HCT116 (cell line): ENCODE measurements at regions not wholly inside any gene's neighbourhood (a gene's known extent, or its start where the extent isn't known, plus 50 kb on each side); places are given as distances from the start of the nearest gene placed in this dataset.

Experiments
- ATAC-seq: fragments of 200-7000 bp; cut with Tn5 transposase; 2 replicates; pipeline ENCODE4 v1.9.1; 2020; ENCODE audit warnings: mild to moderate bottlenecking, moderate library complexity
- BruUV-seq: library from RNA; stranded (reverse); fragments of 400-500 nt; replicated peaks from 2 replicates; lab custom pipeline; 2021; lab: Mats Ljungman, UMichigan
- CTCF ChIA-PET: fragments of 300-600 bp; sonication (Branson Sonifier 250); formaldehyde crosslinking; loops from one replicate; lab custom pipeline; 2021; ENCODE audit warnings: antibody characterized with exemption; lab: Charles Lee
- POLR2A ChIA-PET: fragments of 300-600, 350-600 bp; sonication (Branson Sonifier 250); formaldehyde crosslinking; loops from one replicate; lab custom pipeline; 2021; ENCODE audit warnings: antibody characterized with exemption; lab: Charles Lee
- RAD21 ChIA-PET, 2 experiments: fragments of 300-600 bp; sonication (Branson Sonifier 250); formaldehyde crosslinking; loops; one replicate each; lab custom pipeline; 2023; ENCODE audit warnings: low total read pairs in 2 of 2; ENCODE audit not compliant: uncharacterized antibody in 2 of 2, unreplicated experiment in 2 of 2, low non-redundant PET in 1 of 2; lab: Charles Lee
- DNase-seq: peaks from one replicate; pipeline ENCODE4 v3.0.0-alpha.2; 2010; ENCODE audit warnings: low read depth, low spot score
- H2AFZ ChIP-seq: fragments of 200-600 bp; shearing (Covaris generic), sonication (generic); 2 replicates; pipeline ENCODE4 v1.6.1; 2017; ENCODE audit warnings: low read depth, mixed run types, mixed read lengths, antibody characterized with exemption, low read length; ENCODE audit not compliant: poor library complexity, severe bottlenecking
- H3K27ac ChIP-seq: 2 replicates; pipeline ENCODE4 v1.5.1; 2012; ENCODE audit warnings: low read depth, low read length
- H3K27me3 ChIP-seq: fragments of 200-600 bp; sonication (generic); 2 replicates; pipeline ENCODE4 v1.6.1; 2016; ENCODE audit warnings: mixed run types, low read length, mixed read lengths; ENCODE audit not compliant: insufficient read depth
- H3K36me3 ChIP-seq, 2 experiments: fragments of 200-500 bp in 1 of 2; fragments of 200-600 bp in 1 of 2; sonication (Bioruptor generic) in 1 of 2; sonication (generic) in 1 of 2; 2 replicates each; pipeline versions ENCODE4 v1.5.1 to v1.6.1; 2014 to 2016; ENCODE audit warnings: low read length in 2 of 2, inconsistent platforms in 1 of 2, mixed read lengths in 1 of 2, mixed run types in 1 of 2; ENCODE audit not compliant: insufficient read depth in 2 of 2, control insufficient read depth in 1 of 2
- H3K4me1 ChIP-seq, 2 experiments: fragments of 200-600 bp in 1 of 2; sonication (generic) in 1 of 2; 2 replicates each; pipeline versions ENCODE4 v1.5.1 to v1.6.1; 2012 to 2017; ENCODE audit warnings: low read length in 2 of 2, inconsistent platforms in 1 of 2, mild to moderate bottlenecking in 1 of 2, mixed read lengths in 1 of 2, mixed run types in 1 of 2, moderate library complexity in 1 of 2; ENCODE audit not compliant: insufficient read depth in 2 of 2, control insufficient read depth in 1 of 2
- H3K4me2 ChIP-seq: fragments of 200-600 bp; sonication (generic); 2 replicates; pipeline ENCODE4 v1.6.1; 2017; ENCODE audit warnings: mixed run types, low read length, mixed read lengths
- H3K4me3 ChIP-seq, 2 experiments: fragments of 200-600 bp in 1 of 2; sonication (generic) in 1 of 2; replicated peaks in 1 of 2; 2 replicates each; pipeline ENCODE4 v1.5.1; 2011 to 2016; ENCODE audit warnings: low read length in 2 of 2, control low read depth in 1 of 2, low read depth in 1 of 2, mild to moderate bottlenecking in 1 of 2, mixed read lengths in 1 of 2, mixed run types in 1 of 2
- H3K79me2 ChIP-seq: fragments of 200-600 bp; sonication (generic); 2 replicates; pipeline ENCODE4 v1.6.1; 2017; ENCODE audit warnings: mild to moderate bottlenecking, mixed run types, low read length, moderate library complexity, mixed read lengths; ENCODE audit not compliant: insufficient read depth
- H3K9ac ChIP-seq: fragments of 200-600 bp; sonication (generic); 2 replicates; pipeline ENCODE4 v1.6.1; 2016; ENCODE audit warnings: low read length, mixed read lengths
- H3K9me2 ChIP-seq: fragments of 200-600 bp; sonication (generic), shearing (Covaris generic); 2 replicates; pipeline ENCODE4 v1.6.1; 2017; ENCODE audit warnings: mixed run types, mild to moderate bottlenecking, moderate library complexity; ENCODE audit not compliant: insufficient read depth
- H3K9me3 ChIP-seq, 2 experiments: fragments of 200-500 bp in 1 of 2; fragments of 200-600 bp in 1 of 2; sonication (Bioruptor generic) in 1 of 2; sonication (generic) in 1 of 2; 2 replicates each; pipeline ENCODE4 v1.6.1; 2014 to 2017; ENCODE audit warnings: low read length in 2 of 2, mixed read lengths in 2 of 2, inconsistent platforms in 1 of 2, low read depth in 1 of 2, mild to moderate bottlenecking in 1 of 2, mixed run types in 1 of 2, moderate library complexity in 1 of 2; ENCODE audit not compliant: control insufficient read depth in 1 of 2, insufficient read depth in 1 of 2
- H4K20me1 ChIP-seq: fragments of 200-600 bp; sonication (generic), shearing (Covaris generic); 2 replicates; pipeline ENCODE4 v1.6.1; 2017; ENCODE audit warnings: mixed run types, mild to moderate bottlenecking, moderate library complexity; ENCODE audit not compliant: insufficient read depth
- CBX3 ChIP-seq: IDR thresholded peaks from 2 replicates; pipeline ENCODE4 v1.6.1; 2012; ENCODE audit warnings: low read depth
- EGR1 ChIP-seq: IDR thresholded peaks from 2 replicates; pipeline ENCODE4 v1.6.1; 2012; ENCODE audit warnings: low read depth
- ELF1 ChIP-seq: IDR thresholded peaks from 2 replicates; pipeline ENCODE4 v1.6.1; 2012; ENCODE audit warnings: low read depth, borderline replicate concordance
- EZH2 ChIP-seq: fragments of 200-600 bp; sonication (generic); IDR thresholded peaks from 2 replicates; pipeline ENCODE4 v1.6.1; 2017; ENCODE audit warnings: antibody characterized with exemption, mixed run types
- FOSL1 ChIP-seq: IDR thresholded peaks from 2 replicates; pipeline ENCODE4 v1.6.1; 2012; ENCODE audit warnings: low read depth
- JUND ChIP-seq: IDR thresholded peaks from 2 replicates; pipeline ENCODE4 v1.6.1; 2012
- POLR2A ChIP-seq: IDR thresholded peaks from 2 replicates; pipeline ENCODE4 v1.7.0; 2011; ENCODE audit warnings: borderline replicate concordance; ENCODE audit not compliant: insufficient read depth, insufficient read length; ENCODE audit errors: extremely low read depth
- POLR2AphosphoS5 ChIP-seq: IDR thresholded peaks from 2 replicates; pipeline ENCODE4 v1.6.1; 2011; ENCODE audit warnings: mild to moderate bottlenecking, low read depth, low read length, moderate library complexity
- RAD21 ChIP-seq: IDR thresholded peaks from 2 replicates; pipeline ENCODE4 v1.6.1; 2012; ENCODE audit warnings: low read depth, mild to moderate bottlenecking
- SIN3A ChIP-seq: IDR thresholded peaks from 2 replicates; pipeline ENCODE4 v1.6.1; 2012; ENCODE audit warnings: low read depth
- SP1 ChIP-seq: IDR thresholded peaks from 2 replicates; pipeline ENCODE4 v1.6.1; 2012; ENCODE audit warnings: low read depth
- SRF ChIP-seq: IDR thresholded peaks from 2 replicates; pipeline ENCODE4 v1.6.1; 2012; ENCODE audit warnings: low read depth
- TCF7L2 ChIP-seq: IDR thresholded peaks from 2 replicates; pipeline ENCODE4 v1.7.0; 2011; ENCODE audit warnings: borderline replicate concordance, inconsistent platforms; ENCODE audit not compliant: insufficient read depth, insufficient read length; ENCODE audit errors: extremely low read depth
- YY1 ChIP-seq: IDR thresholded peaks from 2 replicates; pipeline ENCODE4 v1.6.1; 2011; ENCODE audit warnings: low read length, low read depth, moderate library complexity, mild to moderate bottlenecking; ENCODE audit not compliant: insufficient replicate concordance; ENCODE audit errors: extremely low read depth
- ZFX ChIP-seq: fragments of 450-650 bp; IDR thresholded peaks from 2 replicates; pipeline ENCODE4 v1.6.1; 2017
- ZNF274 ChIP-seq: fragments of 200-500 bp; sonication (Bioruptor generic); IDR thresholded peaks from 2 replicates; pipeline ENCODE4 v1.6.1; 2014; ENCODE audit warnings: mild to moderate bottlenecking, low read depth, low read length, inconsistent platforms
- intact Hi-C: fragments of 100-400 bp; cut with micrococcal nuclease; formaldehyde crosslinking; loops from 2 replicates; pipeline ENCODE4 v1.10.0; 2022
- TF ChIP-seq, protein P1 (sequence below): IDR thresholded peaks from 2 replicates; pipeline ENCODE4 v1.6.1; 2011; ENCODE audit warnings: mild to moderate bottlenecking, low read length, moderate library complexity; ENCODE audit not compliant: insufficient replicate concordance; ENCODE audit errors: extremely low read depth
- TF ChIP-seq, protein P2 (sequence below): IDR thresholded peaks from 2 replicates; pipeline ENCODE4 v1.6.1; 2012; ENCODE audit warnings: low read depth
- TF ChIP-seq, protein P3 (sequence below): IDR thresholded peaks from 2 replicates; pipeline ENCODE4 v1.6.1; 2012

DNA sequence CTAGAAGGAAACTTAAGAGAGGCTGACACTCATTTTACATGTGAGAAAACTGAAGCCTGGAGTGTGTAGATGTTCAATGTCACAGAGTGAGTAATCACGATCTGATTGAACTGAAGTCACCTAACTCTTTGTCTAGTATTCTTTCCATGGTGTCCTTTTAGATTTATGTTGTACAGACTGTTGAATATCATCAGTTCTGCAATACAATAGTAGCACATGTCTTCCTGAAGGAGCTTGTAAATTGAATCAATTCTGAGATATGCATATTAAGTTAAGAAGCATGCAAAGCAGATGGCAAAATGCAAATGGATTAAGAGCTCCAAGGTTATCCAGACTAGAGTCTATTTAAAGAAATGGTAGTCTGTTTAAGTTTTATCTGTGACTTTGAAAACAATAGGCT, 484.9 kb upstream of the CRIM1 start:
- TF ChIP-seq SRF (no peak), YY1 (no peak), SIN3A (no peak), SP1 (no peak), ZFX (no peak), ELF1 (no peak), POLR2AphosphoS5 (no peak), EGR1 (no peak), FOSL1 (no peak), ZNF274 (no peak), JUND (no peak), TCF7L2 (no peak), CBX3 (no peak), RAD21 (no peak), POLR2A (no peak), EZH2 (no peak)
- TF ChIP-seq, protein P1, sequence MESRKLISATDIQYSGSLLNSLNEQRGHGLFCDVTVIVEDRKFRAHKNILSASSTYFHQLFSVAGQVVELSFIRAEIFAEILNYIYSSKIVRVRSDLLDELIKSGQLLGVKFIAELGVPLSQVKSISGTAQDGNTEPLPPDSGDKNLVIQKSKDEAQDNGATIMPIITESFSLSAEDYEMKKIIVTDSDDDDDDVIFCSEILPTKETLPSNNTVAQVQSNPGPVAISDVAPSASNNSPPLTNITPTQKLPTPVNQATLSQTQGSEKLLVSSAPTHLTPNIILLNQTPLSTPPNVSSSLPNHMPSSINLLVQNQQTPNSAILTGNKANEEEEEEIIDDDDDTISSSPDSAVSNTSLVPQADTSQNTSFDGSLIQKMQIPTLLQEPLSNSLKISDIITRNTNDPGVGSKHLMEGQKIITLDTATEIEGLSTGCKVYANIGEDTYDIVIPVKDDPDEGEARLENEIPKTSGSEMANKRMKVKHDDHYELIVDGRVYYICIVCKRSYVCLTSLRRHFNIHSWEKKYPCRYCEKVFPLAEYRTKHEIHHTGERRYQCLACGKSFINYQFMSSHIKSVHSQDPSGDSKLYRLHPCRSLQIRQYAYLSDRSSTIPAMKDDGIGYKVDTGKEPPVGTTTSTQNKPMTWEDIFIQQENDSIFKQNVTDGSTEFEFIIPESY, result no peak
- TF ChIP-seq, protein P2, sequence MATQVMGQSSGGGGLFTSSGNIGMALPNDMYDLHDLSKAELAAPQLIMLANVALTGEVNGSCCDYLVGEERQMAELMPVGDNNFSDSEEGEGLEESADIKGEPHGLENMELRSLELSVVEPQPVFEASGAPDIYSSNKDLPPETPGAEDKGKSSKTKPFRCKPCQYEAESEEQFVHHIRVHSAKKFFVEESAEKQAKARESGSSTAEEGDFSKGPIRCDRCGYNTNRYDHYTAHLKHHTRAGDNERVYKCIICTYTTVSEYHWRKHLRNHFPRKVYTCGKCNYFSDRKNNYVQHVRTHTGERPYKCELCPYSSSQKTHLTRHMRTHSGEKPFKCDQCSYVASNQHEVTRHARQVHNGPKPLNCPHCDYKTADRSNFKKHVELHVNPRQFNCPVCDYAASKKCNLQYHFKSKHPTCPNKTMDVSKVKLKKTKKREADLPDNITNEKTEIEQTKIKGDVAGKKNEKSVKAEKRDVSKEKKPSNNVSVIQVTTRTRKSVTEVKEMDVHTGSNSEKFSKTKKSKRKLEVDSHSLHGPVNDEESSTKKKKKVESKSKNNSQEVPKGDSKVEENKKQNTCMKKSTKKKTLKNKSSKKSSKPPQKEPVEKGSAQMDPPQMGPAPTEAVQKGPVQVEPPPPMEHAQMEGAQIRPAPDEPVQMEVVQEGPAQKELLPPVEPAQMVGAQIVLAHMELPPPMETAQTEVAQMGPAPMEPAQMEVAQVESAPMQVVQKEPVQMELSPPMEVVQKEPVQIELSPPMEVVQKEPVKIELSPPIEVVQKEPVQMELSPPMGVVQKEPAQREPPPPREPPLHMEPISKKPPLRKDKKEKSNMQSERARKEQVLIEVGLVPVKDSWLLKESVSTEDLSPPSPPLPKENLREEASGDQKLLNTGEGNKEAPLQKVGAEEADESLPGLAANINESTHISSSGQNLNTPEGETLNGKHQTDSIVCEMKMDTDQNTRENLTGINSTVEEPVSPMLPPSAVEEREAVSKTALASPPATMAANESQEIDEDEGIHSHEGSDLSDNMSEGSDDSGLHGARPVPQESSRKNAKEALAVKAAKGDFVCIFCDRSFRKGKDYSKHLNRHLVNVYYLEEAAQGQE, result no peak
- TF ChIP-seq, protein P3, sequence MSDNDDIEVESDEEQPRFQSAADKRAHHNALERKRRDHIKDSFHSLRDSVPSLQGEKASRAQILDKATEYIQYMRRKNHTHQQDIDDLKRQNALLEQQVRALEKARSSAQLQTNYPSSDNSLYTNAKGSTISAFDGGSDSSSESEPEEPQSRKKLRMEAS, result no peak
- POLR2A ChIA-PET, result no interaction called here

More for the DNA sequence above, 484.9 kb upstream of the CRIM1 start:
- RAD21 ChIA-PET, result no interaction called here
- Histone ChIP-seq H3K27me3 (no peaks in the 10 kb centered on the region), H3K9ac (no peak overlapping the region), H3K9me2 (no peaks in the 10 kb centered on the region), H3K36me3 (no peaks in the 10 kb centered on the region), H3K4me2 (no peak overlapping the region), H3K79me2 (no peaks in the 10 kb centered on the region), H3K27ac (no peak overlapping the region), H4K20me1 (no peaks in the 10 kb centered on the region), H2AFZ (no peak overlapping the region), H3K4me1 (no peaks in the 10 kb centered on the region), H3K9me3 (no peaks in the 10 kb centered on the region), H3K4me3 (no peak overlapping the region)
- intact Hi-C loops, result loop anchor here (10.0 kb wide), 1 partner anchor 464 kb away; no protein-coding TSS in a partner anchor
- DNase-seq, result no peak
- BruUV-seq, result no TSS peak
- ATAC-seq, result no peak
- CTCF ChIA-PET, result no interaction called here
